GM21723 (cell line): ENCODE measurements at regions not wholly inside any gene's neighbourhood (a gene's known extent, or its start where the extent isn't known, plus 50 kb on each side); places are given as distances from the start of the nearest gene placed in this dataset.

Source experiments
- ATAC-seq: cut with Tn5 transposase; IDR thresholded peaks from one replicate; pipeline ENCODE4 v1.9.1; 2021; ENCODE audit warnings: mild to moderate bottlenecking, moderate library complexity; ENCODE audit not compliant: unreplicated experiment

GRCh38 chr1:53378061-53378460 lies 50.2 kb upstream of the LRP8 start:
- ATAC-seq, result no peak

GRCh38 chr1:53378932-53379661 lies 51.2 kb upstream of the LRP8 start:
- ATAC-seq, result no peak

- ATAC-seq, result no peak
Observed at GRCh38 chr1:53379662-53380002, 51.8 kb upstream of the LRP8 start.

GRCh38 chr1:53380296-53380695 lies 52.4 kb upstream of the LRP8 start:
- ATAC-seq, result no peak

GRCh38 chr1:53381790-53382401 lies 54.0 kb upstream of the LRP8 start:
- no peak for ATAC-seq

GRCh38 chr1:53383136-53383870 lies 55.4 kb upstream of the LRP8 start:
- ATAC-seq, result no peak

GRCh38 chr1:53384796-53385195 lies 56.9 kb upstream of the LRP8 start:
- ATAC-seq, result no peak

- ATAC-seq, result no peak
Observed at GRCh38 chr1:53385276-53386225, 57.7 kb upstream of the LRP8 start.

GRCh38 chr1:53388963-53389362 lies 61.1 kb upstream of the LRP8 start:
- no peak for ATAC-seq

- no peak for ATAC-seq
Observed at GRCh38 chr1:53390261-53390660, 62.4 kb upstream of the LRP8 start.

- no peak for ATAC-seq
Observed at GRCh38 chr1:53390736-53391135, 62.9 kb upstream of the LRP8 start.

GRCh38 chr1:53391296-53391695 lies 63.4 kb upstream of the LRP8 start:
- no peak for ATAC-seq

- ATAC-seq, result no peak
Observed at GRCh38 chr1:53391982-53392381, 64.1 kb upstream of the LRP8 start.

- ATAC-seq, result no peak
Observed at GRCh38 chr1:53392460-53392859, 64.6 kb upstream of the LRP8 start.

- peak; percentile 60 for ATAC-seq
Observed at GRCh38 chr1:53393325-53393792, 65.5 kb upstream of the LRP8 start.

GRCh38 chr1:53394306-53394705 lies 64.9 kb upstream of the DMRTB1 start:
- no peak for ATAC-seq

GRCh38 chr1:53395671-53396215 lies 63.5 kb upstream of the DMRTB1 start:
- no peak for ATAC-seq

GRCh38 chr1:53396573-53397268 lies 62.5 kb upstream of the DMRTB1 start:
- no peak for ATAC-seq

- no peak for ATAC-seq
Observed at GRCh38 chr1:53398091-53398490, 61.1 kb upstream of the DMRTB1 start.
